ENCODE measurements at regions not wholly inside any gene's neighbourhood (a gene's known extent, or its start where the extent isn't known, plus 50 kb on each side); places are given as distances from the start of the nearest gene placed in this dataset.

GRCh38 chr10:25112016-25112415 is 62.8 kb upstream of the GPR158 start:
- no peaks in the 10 kb centered on the region for H3K9me3 ChIP-seq (replicated peaks; ENCODE audit: insufficient read depth, low read length)
- H3K4me1 ChIP-seq (ENCODE audit: low read length): no peaks in the 10 kb centered on the region
- H2AFZ ChIP-seq (ENCODE audit: low read length): no peak overlapping the region
- DNase-seq: no peak
- H3K79me2 ChIP-seq (ENCODE audit: low read length): no peaks in the 10 kb centered on the region
- H3F3A ChIP-seq (ENCODE audit: insufficient read depth, low read length): no peaks in the 10 kb centered on the region
- no peak overlapping the region for H3K4me3 ChIP-seq (ENCODE audit: low read length)
- H3K9me2 ChIP-seq (replicated peaks; ENCODE audit: insufficient read depth, low read length): no peaks in the 10 kb centered on the region
- H3K9ac ChIP-seq (ENCODE audit: low read length): no peak overlapping the region
- H3K36me3 ChIP-seq (replicated peaks; ENCODE audit: insufficient read depth, low read length): no peaks in the 10 kb centered on the region
- no peak for TF ChIP-seq CTCF (IDR thresholded peaks at IDR 0.05; ENCODE audit: low read length)
- no peak for TF ChIP-seq EZH2 (optimal IDR thresholded peaks at IDR 0.05; ENCODE audit: low read depth, low read length)
- TF ChIP-seq EZH2phosphoT487 (IDR thresholded peaks at IDR 0.05; ENCODE audit: low read length): no peak
- H3K27me3 ChIP-seq (replicated peaks; ENCODE audit: insufficient read depth, low read length): no peaks in the 10 kb centered on the region
- H3K27ac ChIP-seq (ENCODE audit: low read length): no peak overlapping the region
- no peak overlapping the region for H3K4me2 ChIP-seq (ENCODE audit: low read depth, low read length)
- H4K20me1 ChIP-seq (ENCODE audit: insufficient read depth, low read length): no peaks in the 10 kb centered on the region

- H4K20me1 ChIP-seq (ENCODE audit: insufficient read depth, low read length): no peaks in the 10 kb centered on the region
Observed at GRCh38 chr10:25113191-25114035, 61.4 kb upstream of the GPR158 start.

GRCh38 chr10:25114036-25114411 is 60.8 kb upstream of the GPR158 start:
- no peaks in the 10 kb centered on the region for H3K36me3 ChIP-seq (replicated peaks; ENCODE audit: insufficient read depth, low read length)
- H3K4me3 ChIP-seq (ENCODE audit: low read length): no peak overlapping the region
- H3F3A ChIP-seq (ENCODE audit: insufficient read depth, low read length): no peaks in the 10 kb centered on the region
- no peaks in the 10 kb centered on the region for H3K4me1 ChIP-seq (ENCODE audit: low read length)
- no peaks in the 10 kb centered on the region for H3K79me2 ChIP-seq (ENCODE audit: low read length)
- no peaks in the 10 kb centered on the region for H3K27me3 ChIP-seq (replicated peaks; ENCODE audit: insufficient read depth, low read length)
- H3K4me2 ChIP-seq (ENCODE audit: low read depth, low read length): no peak overlapping the region
- H3K9ac ChIP-seq (ENCODE audit: low read length): no peak overlapping the region
- TF ChIP-seq EZH2phosphoT487 (IDR thresholded peaks at IDR 0.05; ENCODE audit: low read length): no peak
- no peak for TF ChIP-seq EZH2 (optimal IDR thresholded peaks at IDR 0.05; ENCODE audit: low read depth, low read length)
- TF ChIP-seq CTCF (IDR thresholded peaks at IDR 0.05; ENCODE audit: low read length): no peak
- no peaks in the 10 kb centered on the region for H3K9me3 ChIP-seq (replicated peaks; ENCODE audit: insufficient read depth, low read length)
- H3K27ac ChIP-seq (ENCODE audit: low read length): no peak overlapping the region
- no peaks in the 10 kb centered on the region for H3K9me2 ChIP-seq (replicated peaks; ENCODE audit: insufficient read depth, low read length)
- DNase-seq: no peak
- no peaks in the 10 kb centered on the region for H4K20me1 ChIP-seq (ENCODE audit: insufficient read depth, low read length)
- H2AFZ ChIP-seq (ENCODE audit: low read length): no peak overlapping the region

More at GRCh38 chr10:25113191-25114035, 61.4 kb upstream of the GPR158 start:
- H3K9ac ChIP-seq (ENCODE audit: low read length): no peak overlapping the region
- peak; percentile 70 for DNase-seq
- no peaks in the 10 kb centered on the region for H3K9me2 ChIP-seq (replicated peaks; ENCODE audit: insufficient read depth, low read length)
- peak overlapping the region; percentile 20; the same call in 1 of the 2 replicates for H2AFZ ChIP-seq (ENCODE audit: low read length)
- no peaks in the 10 kb centered on the region for H3K9me3 ChIP-seq (replicated peaks; ENCODE audit: insufficient read depth, low read length)
- H3K36me3 ChIP-seq (replicated peaks; ENCODE audit: insufficient read depth, low read length): no peaks in the 10 kb centered on the region
- TF ChIP-seq EZH2 (optimal IDR thresholded peaks at IDR 0.05; ENCODE audit: low read depth, low read length) (no peak), EZH2phosphoT487 (IDR thresholded peaks at IDR 0.05; ENCODE audit: low read length) (no peak), CTCF (IDR thresholded peaks at IDR 0.05; ENCODE audit: low read length) (peak; percentile 77)
- H3K4me1 ChIP-seq (ENCODE audit: low read length): no peaks in the 10 kb centered on the region
- no peak overlapping the region for H3K27ac ChIP-seq (ENCODE audit: low read length)
- no peaks in the 10 kb centered on the region for H3F3A ChIP-seq (ENCODE audit: insufficient read depth, low read length)
- no peaks in the 10 kb centered on the region for H3K27me3 ChIP-seq (replicated peaks; ENCODE audit: insufficient read depth, low read length)
- H3K79me2 ChIP-seq (ENCODE audit: low read length): no peaks in the 10 kb centered on the region
- H3K4me2 ChIP-seq (ENCODE audit: low read depth, low read length): no peak overlapping the region
- H3K4me3 ChIP-seq (ENCODE audit: low read length): no peak overlapping the region

Data from MM.1S (cell line).